ENCODE measurements at regions not wholly inside any gene's neighbourhood (a gene's known extent, or its start where the extent isn't known, plus 50 kb on each side); places are given as distances from the start of the nearest gene placed in this dataset.

DNA sequence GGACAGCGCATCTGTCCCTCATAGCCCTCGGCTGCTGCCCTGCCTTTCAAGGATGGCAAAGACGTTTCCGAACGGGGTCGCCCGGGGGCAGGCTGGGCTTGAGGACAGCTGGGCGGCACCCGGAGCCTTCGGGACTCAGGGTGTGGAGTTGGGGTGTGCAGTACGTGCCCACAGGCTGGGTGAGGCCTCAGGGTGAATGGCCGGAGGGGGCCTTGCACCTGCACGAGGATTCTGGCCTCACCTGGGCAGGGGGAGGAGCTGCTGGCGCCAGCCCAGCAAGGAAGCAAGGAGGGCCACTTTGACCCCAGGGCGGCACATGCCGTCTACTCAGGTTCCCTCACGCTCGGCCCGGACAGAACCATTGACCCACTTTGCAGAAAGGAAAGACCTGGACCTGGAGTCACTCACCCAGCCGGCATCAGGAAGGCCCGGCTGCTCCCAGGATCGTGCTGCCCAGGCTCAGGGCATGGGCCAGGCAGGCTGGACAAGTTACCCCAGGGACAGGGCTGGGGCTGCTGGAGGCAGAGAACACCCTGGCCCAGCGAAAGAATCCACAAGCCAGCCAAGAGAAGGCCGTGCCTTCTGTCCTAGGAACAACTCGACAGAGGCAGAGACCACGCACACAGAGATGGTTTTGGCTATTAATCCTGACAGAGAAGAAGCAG is 65.1 kb upstream of the TTC34 start:
- no peak for DNase-seq

- DNase-seq = no peak
Measured at GRCh38 chr1:2867087-2867425, 65.6 kb upstream of the TTC34 start.

DNA sequence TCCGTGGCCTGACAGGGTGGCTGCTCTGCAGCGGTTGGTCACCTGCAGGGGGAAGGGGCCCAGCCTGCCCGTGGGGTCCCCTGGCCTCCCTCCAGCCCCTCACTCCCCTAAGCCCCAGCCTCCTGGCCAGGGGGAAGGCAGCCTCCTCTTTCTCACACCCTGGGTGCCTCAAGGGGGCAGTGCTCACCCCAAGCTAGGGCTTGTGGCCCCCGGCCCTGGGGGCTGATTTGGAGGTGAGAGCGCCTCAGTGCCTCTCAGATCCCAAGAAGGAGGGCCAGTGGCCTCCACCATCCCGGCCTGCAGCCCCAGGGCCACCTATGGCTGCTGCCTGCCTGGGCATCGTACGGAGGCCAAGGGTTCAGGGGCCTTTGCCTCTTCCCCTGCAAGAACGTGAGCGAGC is 66.4 kb upstream of the TTC34 start:
- no peak for DNase-seq

- no peak for DNase-seq
Measured at GRCh38 chr1:2868571-2869195, 67.2 kb upstream of the TTC34 start.

- DNase-seq = no peak
Measured at GRCh38 chr1:2871246-2871815, 69.8 kb upstream of the TTC34 start.

- no peak for DNase-seq
Measured at GRCh38 chr1:2874207-2874606, 72.7 kb upstream of the TTC34 start.

GRCh38 chr1:2874607-2875480 is 73.4 kb upstream of the TTC34 start:
- DNase-seq = no peak

DNA sequence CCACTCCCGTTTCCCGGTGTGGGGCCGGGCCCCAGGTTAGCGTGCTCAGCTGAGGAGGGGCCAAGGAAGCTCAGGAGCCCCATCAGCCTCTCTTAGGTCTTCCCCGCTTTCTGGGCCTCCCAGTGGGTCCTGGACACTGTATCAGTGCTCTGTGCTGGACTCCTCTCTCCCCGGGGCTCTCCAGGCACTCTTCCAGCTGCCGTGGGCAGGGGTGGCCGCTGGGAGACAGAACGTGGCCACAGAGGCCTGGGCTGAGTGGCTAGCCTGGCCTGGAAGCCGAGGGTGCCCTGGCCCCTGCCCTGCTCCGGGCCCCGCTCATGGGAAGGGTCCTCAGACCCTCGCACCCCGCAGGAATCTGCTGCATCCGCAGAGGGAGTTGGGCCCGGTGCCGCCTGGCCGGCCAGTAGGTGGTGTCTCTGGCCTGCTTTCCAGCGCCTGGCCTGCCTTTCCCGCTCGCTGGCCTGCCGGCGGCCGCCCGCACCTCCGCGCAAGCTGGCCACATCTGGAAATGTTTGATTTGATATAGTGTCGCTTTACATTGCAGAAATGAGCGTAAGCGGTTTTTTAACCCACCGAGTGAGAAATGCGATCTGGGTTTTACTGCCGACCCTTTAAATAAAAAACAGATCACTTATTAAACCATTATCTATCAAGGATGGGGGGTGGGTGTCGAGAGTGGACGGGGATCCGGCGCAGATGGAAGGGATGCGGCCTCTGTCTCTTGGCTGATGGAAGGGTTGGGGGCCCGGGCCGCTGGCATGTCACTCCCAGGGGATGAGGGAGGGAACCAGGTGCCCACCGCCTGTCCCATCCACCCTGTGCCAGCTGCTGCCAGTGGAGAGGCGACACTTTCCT is 74.4 kb upstream of the TTC34 start:
- DNase-seq = no peak

DNA sequence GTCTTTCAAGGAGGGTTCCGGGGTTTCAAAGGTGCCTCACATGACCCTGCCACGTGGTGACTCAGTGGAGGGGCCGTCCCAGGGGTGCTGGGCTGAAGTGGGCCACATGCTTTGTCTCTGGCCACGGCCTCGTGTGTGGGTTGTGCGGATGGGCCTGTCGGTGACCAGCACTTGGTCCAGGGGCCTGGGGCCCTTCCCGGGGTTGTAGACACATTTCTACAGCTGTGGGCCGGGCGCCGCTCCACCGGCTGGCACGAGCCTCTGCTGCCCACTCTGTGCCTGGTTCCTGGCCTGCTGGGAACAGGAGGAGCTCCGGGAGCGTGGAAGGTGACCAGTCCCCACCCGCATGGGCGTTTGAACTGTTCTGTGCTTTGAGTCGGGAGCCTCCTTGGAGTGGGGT is 75.4 kb upstream of the TTC34 start:
- no peak for DNase-seq

DNA sequence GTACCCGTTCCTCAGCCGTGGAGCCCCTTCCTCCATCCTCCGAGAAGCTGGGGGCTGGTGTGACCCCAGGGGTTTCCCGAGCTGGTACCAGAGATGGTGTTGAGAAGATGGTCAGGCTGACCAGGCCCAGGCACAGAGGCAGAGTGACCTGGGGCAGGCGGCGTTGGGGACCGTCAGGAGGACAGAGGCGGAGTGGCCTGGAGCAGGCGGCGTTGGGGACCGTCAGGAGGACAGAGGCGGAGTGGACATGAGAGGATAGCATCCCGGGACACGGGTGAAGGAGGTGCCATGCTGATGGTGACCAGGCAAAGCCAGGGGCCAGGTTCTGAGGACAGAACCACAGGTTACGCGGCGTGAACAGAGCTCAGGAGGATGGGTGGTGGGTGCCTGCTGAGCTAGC is 75.9 kb upstream of the TTC34 start:
- no peak for DNase-seq

DNA sequence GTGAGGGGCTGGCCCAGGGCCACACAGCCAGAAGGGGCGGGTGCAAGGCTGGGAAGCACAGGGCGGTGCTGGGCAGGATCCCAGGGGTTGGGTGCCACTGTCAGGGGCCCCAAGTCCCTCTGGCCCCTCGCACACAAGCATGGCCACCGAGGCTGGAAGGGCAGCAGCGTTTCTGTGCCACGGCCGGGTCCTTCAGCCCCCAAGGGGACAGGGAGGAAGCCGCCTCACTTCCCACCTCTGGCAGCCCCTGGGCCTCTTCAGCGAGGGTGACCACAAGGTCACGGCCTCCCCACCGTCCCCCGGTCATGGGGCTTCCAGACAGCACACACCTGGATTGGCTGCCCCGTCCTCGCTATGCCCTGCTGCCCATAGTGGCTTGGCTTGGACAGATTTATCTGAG is 77.1 kb upstream of the TTC34 start:
- no peak for DNase-seq

DNA sequence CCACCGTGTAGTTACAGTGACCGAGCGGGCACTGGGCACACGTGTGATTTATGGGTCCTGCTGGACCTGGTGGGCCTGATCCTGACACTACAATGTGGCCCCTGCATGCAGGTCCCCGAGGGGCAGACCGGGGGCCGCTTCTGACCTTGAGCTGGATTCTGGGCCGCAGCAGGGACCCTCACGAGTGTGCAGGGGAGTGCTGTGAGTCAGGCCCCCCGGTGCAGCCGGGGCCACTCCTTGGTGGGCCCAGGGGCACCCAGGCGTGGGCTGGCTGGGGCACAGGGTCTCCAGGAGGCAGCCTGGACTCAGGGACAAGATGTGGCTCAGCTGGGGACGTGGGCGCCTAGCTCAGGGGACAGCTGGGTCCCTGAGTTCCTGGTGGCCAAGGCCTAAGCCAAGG is 77.5 kb upstream of the TTC34 start:
- no peak for DNase-seq

DNA sequence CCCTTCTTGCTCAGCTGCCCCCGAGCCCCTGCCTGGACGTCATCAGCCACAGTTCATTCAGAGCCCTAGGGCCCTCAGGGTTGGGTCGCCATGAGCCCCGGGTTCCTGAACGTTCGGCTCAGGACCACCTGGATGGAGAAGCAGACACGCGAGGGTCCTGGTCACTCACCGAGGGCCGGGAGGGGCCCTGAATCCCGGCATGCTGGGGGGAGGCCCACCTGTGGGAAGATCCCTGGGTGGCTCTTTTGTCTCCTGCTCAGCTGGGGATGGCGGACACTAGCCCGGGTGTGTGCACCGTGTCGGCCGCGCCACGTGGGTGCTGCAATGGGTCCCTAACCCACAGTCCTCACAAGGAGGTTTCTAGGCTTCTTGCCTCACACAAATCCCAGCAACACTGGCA is 78.1 kb upstream of the TTC34 start:
- no peak for DNase-seq

DNA sequence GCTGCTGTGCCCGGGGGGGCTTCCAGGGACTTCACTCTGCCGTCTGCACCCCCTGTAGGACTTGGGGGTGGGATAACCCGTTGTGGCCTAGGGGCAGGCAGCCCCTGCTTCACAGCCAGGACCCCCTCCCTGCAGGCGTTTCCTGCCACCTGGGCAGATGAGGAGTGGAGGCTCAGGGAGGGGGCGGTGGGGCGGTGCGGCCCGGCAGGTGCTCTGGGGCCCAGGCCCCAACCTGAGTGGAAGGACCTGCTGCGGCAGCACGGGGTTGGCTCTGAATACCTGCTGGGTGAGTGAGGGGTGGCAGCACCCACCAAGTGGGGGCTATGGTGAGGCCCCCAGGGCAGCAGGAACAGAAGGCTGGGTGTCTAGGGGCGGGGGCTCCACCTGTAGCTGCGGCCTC is 78.6 kb upstream of the TTC34 start:
- no peak for DNase-seq

GRCh38 chr1:2880812-2881295 is 79.4 kb upstream of the TTC34 start:
- no peak for DNase-seq

DNA sequence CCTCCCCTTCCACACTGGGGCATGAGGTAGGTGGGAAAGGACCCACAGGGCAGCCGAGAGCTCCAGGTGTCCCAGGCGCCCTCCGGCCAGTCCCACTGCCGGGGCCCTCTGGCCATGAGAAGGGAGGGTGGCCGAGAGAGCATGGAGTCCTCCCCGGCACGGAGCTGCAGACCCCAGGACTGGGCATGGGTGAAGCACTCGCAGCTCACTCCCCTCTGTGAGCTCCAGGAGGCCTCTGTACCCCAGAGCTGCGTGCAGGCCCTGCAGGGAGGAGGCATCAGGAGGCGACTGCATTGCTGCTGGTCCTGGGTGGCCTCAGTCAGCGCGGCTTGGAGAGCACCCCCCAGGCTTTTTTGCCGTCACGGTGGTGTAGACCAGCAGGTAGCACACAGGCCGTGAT is 80.1 kb upstream of the TTC34 start:
- no peak for DNase-seq

GRCh38 chr1:2882966-2883696 is 81.6 kb upstream of the TTC34 start:
- no peak for DNase-seq

DNA sequence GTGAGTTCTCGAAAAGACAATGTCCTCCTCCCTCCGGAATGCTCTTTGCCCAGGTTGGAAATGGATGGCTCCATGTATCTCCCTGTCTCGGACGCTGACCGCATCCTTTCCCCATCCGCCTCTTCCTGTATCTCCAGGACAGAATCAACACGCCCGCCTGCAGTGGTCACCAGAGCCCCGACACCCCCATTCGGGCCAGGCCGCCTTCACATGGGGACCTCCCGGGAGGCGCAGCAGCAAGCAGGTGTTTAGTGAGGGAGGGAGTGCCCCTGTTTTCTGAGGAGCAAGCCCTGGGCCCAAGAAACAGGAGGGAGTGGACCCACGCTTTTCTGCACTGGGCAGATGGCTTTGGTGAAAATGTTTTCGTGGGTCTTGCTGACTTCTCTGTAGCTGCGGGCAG is 83.5 kb upstream of the TTC34 start:
- DNase-seq = no peak

DNA sequence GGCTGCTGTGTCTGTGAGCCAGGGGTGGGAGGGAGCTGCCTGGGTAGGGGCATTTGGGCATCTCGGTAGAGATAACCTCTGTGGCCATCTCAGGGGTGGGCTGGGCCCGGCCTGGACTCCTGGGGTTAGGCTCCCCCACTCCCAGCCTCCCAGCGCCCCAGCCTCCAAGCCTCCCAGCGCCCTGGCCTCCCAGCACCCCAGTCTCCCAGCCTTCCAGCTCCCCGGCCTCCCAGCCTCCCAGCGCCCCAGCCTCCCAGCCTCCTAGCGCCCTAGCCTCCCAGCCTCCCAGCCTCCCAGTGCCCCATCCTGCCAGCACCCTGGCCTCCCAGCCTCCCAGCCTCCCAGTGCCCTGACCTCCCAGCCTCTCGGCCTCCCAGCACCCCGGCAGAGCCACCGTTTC is 85.1 kb upstream of the TTC34 start:
- DNase-seq = no peak

DNA sequence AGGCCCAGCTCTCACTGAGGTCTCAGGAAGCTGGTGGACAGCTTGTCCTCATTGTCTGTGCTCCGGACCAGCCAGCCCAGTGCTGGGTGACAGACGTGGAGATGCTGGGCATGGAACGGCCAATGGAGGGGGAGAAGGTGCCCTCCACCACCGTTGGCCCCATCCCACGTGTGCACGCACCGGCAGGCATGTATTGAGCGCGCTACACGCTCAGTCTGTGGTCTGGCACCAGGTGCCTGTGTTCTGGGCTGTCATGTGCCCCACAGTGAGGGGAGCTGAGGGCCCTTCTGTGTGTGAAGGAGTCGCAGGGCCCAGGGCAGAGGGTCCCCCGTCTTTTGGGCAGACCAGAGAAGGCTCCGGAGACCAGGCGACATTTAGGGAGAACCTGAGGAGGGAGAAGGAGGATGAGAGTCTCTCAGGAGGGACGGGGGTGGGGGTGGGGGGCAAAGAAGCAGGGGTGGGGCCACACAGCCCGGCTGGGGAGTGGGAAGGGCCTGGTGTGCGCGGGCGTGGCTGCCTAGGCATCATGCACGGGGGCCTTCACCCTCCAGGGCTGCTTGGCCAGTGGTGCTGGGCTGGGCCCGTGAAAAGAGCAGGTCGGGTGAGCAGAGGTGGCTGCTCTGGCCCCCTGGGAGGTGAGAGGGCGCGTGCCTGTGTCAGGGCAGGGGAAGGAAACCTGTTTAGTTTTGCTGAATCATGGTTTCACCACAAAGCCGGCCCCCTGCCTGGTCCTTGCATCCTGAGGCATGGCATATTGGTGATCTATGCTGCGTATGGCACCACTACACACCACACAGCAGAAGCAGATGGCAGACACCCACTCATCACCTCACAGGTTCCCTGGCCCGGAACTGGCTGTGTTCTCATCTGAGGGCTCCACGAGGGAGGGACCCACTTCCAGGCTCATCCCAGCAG is 86.7 kb upstream of the TTC34 start:
- DNase-seq = no peak

All from activated naive CD4-positive, alpha-beta T cell treated with anti-CD3 and anti-CD28 coated beads, Interleukin-2, amount 50 U/mL, for 16 hours (primary cell).